ENCODE measurements at regions not wholly inside any gene's neighbourhood (a gene's known extent, or its start where the extent isn't known, plus 50 kb on each side); places are given as distances from the start of the nearest gene placed in this dataset.
"Not testable (repeated sequence)": the region's sequence is repeated elsewhere in the genome, so short reads cannot be mapped to it uniquely, and the experiment has no call there.

DNA sequence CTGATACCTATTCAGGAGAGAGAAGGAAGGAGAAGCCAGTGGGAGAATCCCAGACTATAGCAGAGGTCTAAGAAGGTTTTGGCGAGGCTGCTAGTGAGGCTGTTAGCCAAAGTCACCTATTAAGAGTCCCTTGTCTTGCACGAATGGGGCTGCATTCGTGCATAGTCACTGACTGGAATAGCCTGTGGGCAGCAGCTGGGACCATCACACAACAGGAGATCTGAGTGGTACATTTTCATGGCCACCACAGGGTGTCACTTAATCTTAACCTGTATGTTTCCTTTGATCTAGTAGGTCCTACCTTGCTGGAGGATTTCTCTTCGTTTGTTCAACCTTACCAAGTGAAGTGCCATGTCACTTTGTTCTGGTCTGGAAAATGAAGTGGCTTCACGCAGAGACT is 319.9 kb downstream of the BMPER start:
- H3K4me3 Mint-ChIP-seq (ENCODE audit: unreplicated experiment): no peak overlapping the region
- TF ChIP-seq, protein P1, sequence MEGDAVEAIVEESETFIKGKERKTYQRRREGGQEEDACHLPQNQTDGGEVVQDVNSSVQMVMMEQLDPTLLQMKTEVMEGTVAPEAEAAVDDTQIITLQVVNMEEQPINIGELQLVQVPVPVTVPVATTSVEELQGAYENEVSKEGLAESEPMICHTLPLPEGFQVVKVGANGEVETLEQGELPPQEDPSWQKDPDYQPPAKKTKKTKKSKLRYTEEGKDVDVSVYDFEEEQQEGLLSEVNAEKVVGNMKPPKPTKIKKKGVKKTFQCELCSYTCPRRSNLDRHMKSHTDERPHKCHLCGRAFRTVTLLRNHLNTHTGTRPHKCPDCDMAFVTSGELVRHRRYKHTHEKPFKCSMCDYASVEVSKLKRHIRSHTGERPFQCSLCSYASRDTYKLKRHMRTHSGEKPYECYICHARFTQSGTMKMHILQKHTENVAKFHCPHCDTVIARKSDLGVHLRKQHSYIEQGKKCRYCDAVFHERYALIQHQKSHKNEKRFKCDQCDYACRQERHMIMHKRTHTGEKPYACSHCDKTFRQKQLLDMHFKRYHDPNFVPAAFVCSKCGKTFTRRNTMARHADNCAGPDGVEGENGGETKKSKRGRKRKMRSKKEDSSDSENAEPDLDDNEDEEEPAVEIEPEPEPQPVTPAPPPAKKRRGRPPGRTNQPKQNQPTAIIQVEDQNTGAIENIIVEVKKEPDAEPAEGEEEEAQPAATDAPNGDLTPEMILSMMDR (IDR thresholded peaks at IDR 0.05; ENCODE audit: insufficient read depth in 1 of 2, low read depth in 1 of 2, low read length in 1 of 2, severe bottlenecking in 1 of 2, unreplicated experiment in 1 of 2): no peak

DNA sequence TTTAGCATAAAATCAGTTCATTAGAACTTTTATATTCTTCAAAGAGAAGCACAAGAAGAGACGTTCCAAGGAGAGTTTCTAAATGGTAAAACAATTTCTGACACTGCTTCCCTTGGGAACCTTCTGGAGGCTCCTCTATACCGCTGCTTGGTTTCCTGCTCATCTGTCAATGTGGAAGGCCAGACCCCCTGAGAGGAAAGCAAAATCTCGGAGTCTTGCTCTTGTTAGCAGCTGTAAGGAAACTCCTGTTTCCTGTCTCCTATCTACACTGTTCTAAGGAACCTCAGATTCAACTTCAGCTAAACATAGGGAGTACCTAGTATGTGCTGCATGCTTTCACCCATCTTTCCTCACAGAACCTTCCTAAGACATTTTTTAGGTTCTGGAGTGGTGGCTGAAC is 322.2 kb downstream of the BMPER start:
- Histone ChIP-seq H3K36me3 (ENCODE audit: control insufficient read depth, insufficient read depth, low read length) (no peaks in the 10 kb centered on the region), H3K4me3 (ENCODE audit: low read depth, low read length) (no peak overlapping the region), H3K27me3 (replicated peaks; ENCODE audit: control insufficient read depth, insufficient read depth, low read length) (no peaks in the 10 kb centered on the region), H3K9me3 (no peaks in the 10 kb centered on the region; the same call in 1 of the 2 replicates), H3K4me1 (0 out of 2 replicates have a peak, but pooled peaks cover 5% of the 10 kb centered on the region)
- ChIA-PET POLR2A (no interaction called here), CTCF (no interaction called here)
- no TSS peak for BruUV-seq (replicated peaks)
- TF ChIP-seq, protein P1 (IDR thresholded peaks at IDR 0.05; ENCODE audit: insufficient read depth in 1 of 2, low read depth in 1 of 2, low read length in 1 of 2, severe bottlenecking in 1 of 2, unreplicated experiment in 1 of 2): no peak
- Mint-ChIP-seq H3K4me3 (ENCODE audit: unreplicated experiment) (no peak overlapping the region), H3K27me3 (ENCODE audit: insufficient read depth, unreplicated experiment) (no peaks in the 10 kb centered on the region), H3K36me3 (ENCODE audit: insufficient read depth, unreplicated experiment) (no peaks in the 10 kb centered on the region), H3K4me1 (ENCODE audit: low read depth, unreplicated experiment) (peaks cover 5% of the 10 kb centered on the region), H3K9me3 (ENCODE audit: unreplicated experiment) (peaks cover 18% of the 10 kb centered on the region), H3K27ac (ENCODE audit: unreplicated experiment) (no peak overlapping the region)
- intact Hi-C loops (cut with micrococcal nuclease; ENCODE audit: unreplicated experiment): no loop called here
- no peak for DNase-seq

More for the DNA sequence above, 319.9 kb downstream of the BMPER start:
- Histone ChIP-seq H3K9me3 (no peaks in the 10 kb centered on the region), H3K4me3 (ENCODE audit: low read depth, low read length) (no peak overlapping the region), H3K4me1 (no peaks in the 10 kb centered on the region), H3K36me3 (ENCODE audit: control insufficient read depth, insufficient read depth, low read length) (no peaks in the 10 kb centered on the region), H3K27me3 (replicated peaks; ENCODE audit: control insufficient read depth, insufficient read depth, low read length) (no peaks in the 10 kb centered on the region)
- Mint-ChIP-seq H3K27ac (ENCODE audit: unreplicated experiment) (no peak overlapping the region), H3K27me3 (ENCODE audit: insufficient read depth, unreplicated experiment) (no peaks in the 10 kb centered on the region), H3K4me1 (ENCODE audit: low read depth, unreplicated experiment) (no peaks in the 10 kb centered on the region), H3K9me3 (ENCODE audit: unreplicated experiment) (no peaks in the 10 kb centered on the region), H3K36me3 (ENCODE audit: insufficient read depth, unreplicated experiment) (no peaks in the 10 kb centered on the region)
- BruUV-seq (replicated peaks): no TSS peak
- CTCF ChIA-PET: no interaction called here
- intact Hi-C loops (cut with micrococcal nuclease; ENCODE audit: unreplicated experiment): no loop called here
- no peak for DNase-seq
- POLR2A ChIA-PET: interaction anchor here (0.7 kb wide), 1 partner anchor 12 kb away, joined by 3 read pairs; no protein-coding TSS in a partner anchor

DNA sequence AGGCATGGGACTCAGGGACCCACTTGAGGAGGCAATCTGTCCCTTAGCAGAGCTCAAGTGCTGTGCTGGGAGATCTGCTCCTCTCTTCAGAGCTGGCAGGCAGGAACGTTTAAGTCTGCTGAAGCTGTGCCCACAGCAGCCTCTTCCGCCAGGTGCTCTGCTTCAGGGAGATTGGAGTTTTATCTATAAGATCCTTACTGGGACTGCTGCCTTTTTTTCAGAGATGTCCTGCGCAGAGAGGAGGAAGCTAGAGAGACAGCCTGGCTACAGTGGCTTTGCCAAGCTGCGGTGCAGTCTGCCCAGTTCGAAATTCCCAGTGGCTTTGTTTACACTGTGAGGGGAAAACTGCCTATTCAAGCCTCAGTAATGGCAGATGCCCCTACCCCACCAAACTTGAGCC is 329.8 kb downstream of the BMPER start:
- H3K4me3 Mint-ChIP-seq (ENCODE audit: unreplicated experiment); H3K27me3 ChIP-seq (replicated peaks; ENCODE audit: control insufficient read depth, insufficient read depth, low read length); H3K4me3 ChIP-seq (ENCODE audit: low read depth, low read length); H3K27me3 Mint-ChIP-seq (ENCODE audit: insufficient read depth, unreplicated experiment); H3K27ac Mint-ChIP-seq (ENCODE audit: unreplicated experiment); POLR2A ChIA-PET; H3K36me3 Mint-ChIP-seq (ENCODE audit: insufficient read depth, unreplicated experiment); intact Hi-C loops (cut with micrococcal nuclease; ENCODE audit: unreplicated experiment); BruUV-seq (replicated peaks); DNase-seq; H3K36me3 ChIP-seq (ENCODE audit: control insufficient read depth, insufficient read depth, low read length); CTCF ChIA-PET: not testable (repeated sequence)
- peaks cover 15% of the 10 kb centered on the region for H3K4me1 Mint-ChIP-seq (ENCODE audit: low read depth, unreplicated experiment)
- H3K9me3 ChIP-seq: peaks cover 15% of the 10 kb centered on the region; the same call in 1 of the 2 replicates
- peaks cover 41% of the 10 kb centered on the region for H3K4me1 ChIP-seq
- H3K9me3 Mint-ChIP-seq (ENCODE audit: unreplicated experiment): peaks cover 41% of the 10 kb centered on the region

DNA sequence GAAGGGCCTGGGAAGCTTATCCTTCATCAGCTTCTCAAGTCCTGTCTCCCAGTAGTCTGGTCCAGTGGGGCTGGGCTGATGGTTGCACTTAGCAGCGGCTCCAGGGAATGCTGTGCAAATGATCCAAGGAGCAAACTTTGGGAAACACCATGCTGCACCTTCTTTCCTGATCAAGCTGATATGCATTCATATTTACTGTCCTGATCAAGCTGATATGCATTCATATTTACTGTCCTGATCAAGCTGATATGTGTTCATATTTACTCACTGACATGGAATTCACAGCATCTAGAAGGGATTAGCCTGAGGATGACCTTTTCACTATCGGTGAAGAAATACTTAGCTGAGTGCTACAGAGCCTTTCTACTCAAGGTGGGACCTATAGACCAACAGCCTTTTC is 330.7 kb downstream of the BMPER start:
- Histone ChIP-seq H3K36me3 (ENCODE audit: control insufficient read depth, insufficient read depth, low read length) (no peaks in the 10 kb centered on the region), H3K4me1 (peaks cover 41% of the 10 kb centered on the region), H3K9me3 (peaks cover 15% of the 10 kb centered on the region; the same call in 1 of the 2 replicates), H3K27me3 (replicated peaks; ENCODE audit: control insufficient read depth, insufficient read depth, low read length) (no peaks in the 10 kb centered on the region), H3K4me3 (ENCODE audit: low read depth, low read length) (no peak overlapping the region)
- Mint-ChIP-seq H3K27ac (ENCODE audit: unreplicated experiment) (no peak overlapping the region), H3K4me1 (ENCODE audit: low read depth, unreplicated experiment) (peaks cover 15% of the 10 kb centered on the region), H3K36me3 (ENCODE audit: insufficient read depth, unreplicated experiment) (peaks cover 6% of the 10 kb centered on the region), H3K27me3 (ENCODE audit: insufficient read depth, unreplicated experiment) (no peaks in the 10 kb centered on the region), H3K9me3 (ENCODE audit: unreplicated experiment) (peaks cover 37% of the 10 kb centered on the region), H3K4me3 (ENCODE audit: unreplicated experiment) (no peak overlapping the region)
- ChIA-PET POLR2A (no interaction called here), CTCF (no interaction called here)
- TF ChIP-seq, protein P1 (IDR thresholded peaks at IDR 0.05; ENCODE audit: insufficient read depth in 1 of 2, low read depth in 1 of 2, low read length in 1 of 2, severe bottlenecking in 1 of 2, unreplicated experiment in 1 of 2): no peak
- no TSS peak for BruUV-seq (replicated peaks)
- no peak for DNase-seq
- intact Hi-C loops (cut with micrococcal nuclease; ENCODE audit: unreplicated experiment): no loop called here
